Heart left ventricle (tissue), 13 donors: ENCODE measurements at regions not wholly inside any gene's neighbourhood (a gene's known extent, or its start where the extent isn't known, plus 50 kb on each side); places are given as distances from the start of the nearest gene placed in this dataset.
"Not testable (repeated sequence)": the region's sequence is repeated elsewhere in the genome, so short reads cannot be mapped to it uniquely, and the experiment has no call there.

Source experiments
- POLR2A ChIP-seq, 2 donors: fragments of 450-650 bp; IDR thresholded peaks; one replicate each; pipeline ENCODE4 v1.6.1; 2017; ENCODE audit warnings: antibody characterized with exemption in 2 of 2, mild to moderate bottlenecking in 2 of 2, moderate library complexity in 2 of 2
- TF ChIP-seq, protein P1 (sequence below), 12 donors: fragments of 200-600 bp; sonication (generic) in 4 of 12; IDR thresholded peaks; one replicate each; pipeline versions ENCODE4 v1.5.0 to v1.8.0; 2018 to 2022; ENCODE audit warnings: antibody characterized with exemption in 12 of 12, mild to moderate bottlenecking in 5 of 12
- donor health status: ischemic (EF 13 %, LVEDD 7.1; RV severe dilation, severe dysfunction).
- donor health status: DM: no; HTN: yes; CAD: no.
- donor health status: DM: no; HTN: no; CAD: no.
- donor health status: ischemic (EF 25% LVEDD 6.9; RV normal size, moderate dysfunction).
- donor health status: ischemic (EF 25% LVEDD 5.7; RV mildly dilated, moderate dysfunction).
- donor health status: ischemic (EF 35%, LVEDD 5.7; RV mildly dilated, moderate dysfunction).
- donor health status: nonischemic (EF 11% LVEDD 7.7; RV severe dilation, severe dysfunction).
- donor health status: DM: yes; HTN: yes; CAD: no.
- donor health status: PGD.
- donor health status: ischemic (EF 29% LVEDD 5.4; RV normal size, mild dysfunction).
- donor health status: nonischemic (EF 23%, LVEDD 6.1; RV moderate dilation, normal function).

DNA sequence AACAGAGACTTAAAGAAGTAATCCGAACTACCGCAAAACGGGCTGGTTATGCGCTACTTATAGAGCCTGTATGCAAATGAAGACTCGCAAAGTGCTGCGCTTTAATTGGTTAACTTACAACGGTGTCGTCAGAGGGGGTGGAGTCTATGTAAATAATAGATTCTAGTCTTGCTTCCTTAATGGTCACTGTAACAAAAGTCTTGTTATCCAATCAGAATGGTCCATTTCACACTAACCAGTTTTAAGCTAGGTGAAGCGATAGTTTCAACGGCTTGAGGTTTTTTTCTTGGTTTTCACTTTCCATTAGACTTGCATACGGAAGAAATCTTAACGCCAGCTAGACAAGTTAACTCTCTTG lies 67.2 kb downstream of the FAM72C start:
- TF ChIP-seq POLR2A (IDR thresholded peaks at IDR 0.05), result not testable (repeated sequence)
- TF ChIP-seq, protein P1, sequence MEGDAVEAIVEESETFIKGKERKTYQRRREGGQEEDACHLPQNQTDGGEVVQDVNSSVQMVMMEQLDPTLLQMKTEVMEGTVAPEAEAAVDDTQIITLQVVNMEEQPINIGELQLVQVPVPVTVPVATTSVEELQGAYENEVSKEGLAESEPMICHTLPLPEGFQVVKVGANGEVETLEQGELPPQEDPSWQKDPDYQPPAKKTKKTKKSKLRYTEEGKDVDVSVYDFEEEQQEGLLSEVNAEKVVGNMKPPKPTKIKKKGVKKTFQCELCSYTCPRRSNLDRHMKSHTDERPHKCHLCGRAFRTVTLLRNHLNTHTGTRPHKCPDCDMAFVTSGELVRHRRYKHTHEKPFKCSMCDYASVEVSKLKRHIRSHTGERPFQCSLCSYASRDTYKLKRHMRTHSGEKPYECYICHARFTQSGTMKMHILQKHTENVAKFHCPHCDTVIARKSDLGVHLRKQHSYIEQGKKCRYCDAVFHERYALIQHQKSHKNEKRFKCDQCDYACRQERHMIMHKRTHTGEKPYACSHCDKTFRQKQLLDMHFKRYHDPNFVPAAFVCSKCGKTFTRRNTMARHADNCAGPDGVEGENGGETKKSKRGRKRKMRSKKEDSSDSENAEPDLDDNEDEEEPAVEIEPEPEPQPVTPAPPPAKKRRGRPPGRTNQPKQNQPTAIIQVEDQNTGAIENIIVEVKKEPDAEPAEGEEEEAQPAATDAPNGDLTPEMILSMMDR (IDR thresholded peaks at IDR 0.05), result not testable (repeated sequence)
